Islet of Langerhans (tissue), 1 donor: ENCODE measurements at regions not wholly inside any gene's neighbourhood (a gene's known extent, or its start where the extent isn't known, plus 50 kb on each side); places are given as distances from the start of the nearest gene placed in this dataset.
"Not testable (repeated sequence)": the region's sequence is repeated elsewhere in the genome, so short reads cannot be mapped to it uniquely, and the experiment has no call there.

Experiments used
- FAIRE-seq: peaks from one replicate; lab custom pipeline; 2011; peaks lifted over from hg19 to GRCh38; lab: Jason Lieb, UNC

DNA sequence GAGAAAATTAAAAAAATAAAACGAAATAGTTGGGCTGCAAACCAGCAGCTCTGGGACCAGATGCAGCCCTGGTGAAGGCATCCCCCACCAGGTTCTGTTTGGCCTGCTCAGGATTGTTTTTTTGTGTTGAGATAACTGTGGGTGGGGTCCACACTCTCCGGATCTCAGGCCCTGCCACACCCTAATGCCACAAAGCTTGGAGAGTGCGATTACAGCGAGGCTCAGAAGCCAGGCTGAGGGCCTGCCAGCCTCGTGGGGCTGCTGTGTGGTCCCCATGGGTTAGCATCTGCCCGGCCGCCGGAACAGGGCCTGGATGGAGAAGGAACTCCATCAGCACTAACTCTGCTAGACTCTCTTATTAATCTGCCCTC, 290.8 kb upstream of the PLGLB2 start:
- FAIRE-seq, result not testable (repeated sequence)

DNA sequence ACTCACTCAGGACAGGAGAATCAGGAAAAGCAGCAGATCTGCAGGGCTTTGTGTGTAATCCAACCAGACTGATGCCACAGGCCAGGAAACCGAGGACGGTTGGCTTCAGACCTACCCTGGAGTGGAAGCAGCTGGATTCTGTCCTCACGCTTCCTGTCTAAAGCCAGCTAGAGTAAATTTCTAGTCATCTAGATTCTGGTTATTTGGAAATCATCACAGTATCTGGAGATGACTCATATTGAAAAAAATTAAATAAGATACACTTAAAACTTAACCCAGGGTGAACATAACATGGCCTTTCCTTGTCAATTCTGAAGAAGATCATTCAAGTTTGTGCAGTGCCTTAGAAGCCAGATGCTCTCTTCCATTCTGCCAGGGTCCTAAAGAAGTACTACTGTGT, 288.9 kb upstream of the PLGLB2 start:
- not testable (repeated sequence) for FAIRE-seq

DNA sequence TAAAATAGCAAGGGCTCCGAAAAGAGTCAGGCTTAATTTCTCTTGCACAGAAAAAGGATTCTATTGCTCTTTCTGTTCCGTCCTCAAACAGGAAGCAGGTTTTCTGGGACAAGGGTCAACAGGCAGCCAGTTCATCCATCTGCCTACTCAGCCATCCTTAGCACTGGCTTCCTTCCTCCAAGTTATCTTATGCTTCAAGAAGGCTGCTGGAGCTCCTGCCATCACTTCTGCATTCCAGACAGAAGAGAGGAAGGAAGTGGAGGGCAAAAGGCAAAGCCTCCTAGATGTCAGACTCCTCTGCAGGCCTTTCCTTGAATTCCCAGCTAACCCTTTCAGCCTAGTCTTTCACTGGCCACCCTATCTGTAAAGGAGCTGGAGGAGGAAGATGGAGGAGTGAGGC, 287.8 kb upstream of the PLGLB2 start:
- not testable (repeated sequence) for FAIRE-seq

- FAIRE-seq, result not testable (repeated sequence)
Observed at GRCh38 chr2:87460662-87461061, 287.2 kb upstream of the PLGLB2 start.

DNA sequence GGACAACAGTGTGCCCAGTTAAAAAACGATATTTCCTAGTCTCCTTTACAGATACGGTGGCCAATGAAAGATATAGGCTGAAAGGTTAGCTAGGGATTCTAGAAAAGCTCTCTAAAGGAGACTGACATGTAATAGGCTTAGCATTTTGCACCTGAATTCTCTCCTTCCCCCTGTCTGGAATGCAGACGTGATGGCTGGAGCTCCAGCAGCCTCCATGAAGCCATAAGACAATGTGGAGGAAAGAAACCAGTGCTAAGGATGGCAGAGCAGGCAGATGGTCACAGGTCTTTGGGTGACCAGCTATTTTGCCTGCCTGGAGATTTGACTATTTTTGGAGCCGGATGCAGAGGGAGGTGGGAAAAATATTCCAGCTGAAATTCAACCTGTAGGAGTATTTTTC, 286.2 kb upstream of the PLGLB2 start:
- not testable (repeated sequence) for FAIRE-seq

GRCh38 chr2:87464219-87464618, 283.7 kb upstream of the PLGLB2 start:
- not testable (repeated sequence) for FAIRE-seq

DNA sequence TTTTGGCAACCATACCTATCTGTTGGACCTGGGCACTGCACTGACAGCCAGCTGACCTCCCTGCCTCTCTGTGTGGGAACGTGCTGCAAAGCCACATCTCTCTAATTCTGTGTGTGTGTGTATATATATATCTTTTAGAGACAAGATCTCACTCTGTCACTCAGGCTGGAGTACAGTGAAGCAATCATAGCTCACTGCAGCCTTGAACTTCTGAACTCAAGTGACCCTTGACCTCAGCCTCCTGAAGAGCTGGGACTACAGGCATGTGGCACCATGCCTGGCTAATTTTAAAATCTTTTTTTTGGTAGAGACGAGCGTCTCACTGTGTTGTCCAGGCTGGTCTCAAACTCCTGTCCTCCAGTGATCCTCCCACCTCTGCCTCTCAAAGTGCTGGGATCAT, 282.2 kb upstream of the PLGLB2 start:
- FAIRE-seq, result not testable (repeated sequence)

GRCh38 chr2:87466591-87467120, 281.2 kb upstream of the PLGLB2 start:
- FAIRE-seq, result not testable (repeated sequence)

GRCh38 chr2:87468429-87468981, 279.4 kb upstream of the PLGLB2 start:
- FAIRE-seq, result not testable (repeated sequence)

- not testable (repeated sequence) for FAIRE-seq
Observed at GRCh38 chr2:87469180-87470151, 278.4 kb upstream of the PLGLB2 start.

- not testable (repeated sequence) for FAIRE-seq
Observed at GRCh38 chr2:87470381-87471380, 277.2 kb upstream of the PLGLB2 start.

- FAIRE-seq, result not testable (repeated sequence)
Observed at GRCh38 chr2:87471478-87471877, 276.4 kb upstream of the PLGLB2 start.

- FAIRE-seq, result not testable (repeated sequence)
Observed at GRCh38 chr2:87476223-87476872, 271.5 kb upstream of the PLGLB2 start.

- not testable (repeated sequence) for FAIRE-seq
Observed at GRCh38 chr2:87476936-87477335, 271.0 kb upstream of the PLGLB2 start.

DNA sequence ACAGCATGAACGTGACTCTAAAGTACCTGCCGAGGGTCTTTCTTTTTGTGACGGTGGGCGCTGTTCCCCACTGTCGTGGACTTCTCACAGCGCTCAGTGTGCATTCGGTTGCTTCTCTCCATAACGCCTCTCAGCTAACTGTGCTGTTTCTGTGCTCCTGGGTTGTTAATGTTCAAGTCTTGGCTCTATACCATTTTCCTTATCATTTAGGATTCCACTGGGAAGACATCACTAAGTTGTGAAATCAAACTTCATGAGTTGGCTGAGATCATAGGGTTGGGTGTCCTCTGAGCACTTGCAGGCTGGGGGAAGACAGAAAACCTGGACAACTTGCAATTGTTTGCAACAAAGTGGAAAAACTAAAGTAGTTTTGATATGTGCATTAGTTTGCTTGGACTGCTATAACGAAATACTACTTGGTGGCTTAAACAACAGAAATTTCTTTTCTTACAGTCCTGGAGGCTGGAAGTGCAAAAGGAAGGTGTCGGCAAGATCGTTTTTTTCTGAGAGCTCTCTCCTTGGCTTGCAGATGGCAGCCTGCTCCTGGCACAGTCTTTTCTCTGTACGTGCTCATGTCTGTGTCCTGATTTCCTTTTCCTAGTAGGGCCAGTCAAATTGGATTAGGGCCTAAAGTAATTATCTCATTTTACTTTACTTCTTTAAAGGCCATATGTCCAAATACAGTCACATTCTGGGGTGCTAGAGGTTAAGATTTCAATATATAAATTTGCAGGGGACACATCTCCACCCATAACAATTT, 270.0 kb upstream of the PLGLB2 start:
- FAIRE-seq, result not testable (repeated sequence)

DNA sequence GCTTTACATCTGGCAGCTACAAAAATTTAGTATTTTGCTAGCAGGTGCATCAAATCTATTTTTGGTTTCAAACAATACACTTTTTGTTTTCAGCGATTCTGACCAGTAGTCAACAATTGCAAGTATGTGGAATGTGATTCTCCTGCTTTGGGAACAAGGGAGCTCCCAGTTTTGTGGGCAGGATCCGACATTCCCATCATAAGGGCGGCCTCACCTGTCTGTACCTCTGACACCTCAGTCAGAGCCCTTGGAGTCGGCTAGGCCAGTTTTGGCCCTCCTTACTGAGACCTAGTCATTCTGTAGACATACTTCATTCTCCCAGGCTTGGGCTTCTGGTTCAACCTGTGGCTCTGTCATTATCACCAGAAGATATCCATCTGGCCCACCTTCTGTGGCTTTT, 269.0 kb upstream of the PLGLB2 start:
- not testable (repeated sequence) for FAIRE-seq

DNA sequence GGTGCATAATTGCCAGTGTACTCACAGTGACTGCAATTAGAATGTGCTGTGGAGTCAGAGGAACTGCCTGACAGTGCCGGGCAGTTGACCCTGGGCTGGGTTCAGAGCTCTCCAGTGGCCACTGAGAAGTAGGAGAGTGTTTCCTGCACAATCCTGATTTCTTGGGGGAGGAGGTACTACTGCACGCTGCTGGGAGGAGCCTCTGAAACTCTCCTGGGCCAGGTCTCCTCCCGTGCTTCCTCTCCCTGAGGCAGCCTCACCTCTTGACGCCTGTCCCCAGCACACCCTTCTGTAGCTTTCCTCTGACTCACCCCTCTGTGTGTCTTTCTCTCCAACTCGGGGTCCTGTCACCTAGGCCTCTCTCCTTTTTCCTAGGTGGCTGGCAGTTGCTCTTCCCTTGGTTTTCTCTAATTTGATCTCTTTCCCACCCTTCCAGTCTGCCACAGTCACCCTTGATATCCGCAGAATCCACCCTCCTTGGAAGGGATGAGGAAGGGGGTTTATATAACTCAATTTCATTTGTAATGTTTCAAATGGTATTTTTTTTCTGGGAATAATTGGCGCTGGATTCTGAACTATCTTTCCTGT, 264.7 kb upstream of the PLGLB2 start:
- FAIRE-seq, result not testable (repeated sequence)

- not testable (repeated sequence) for FAIRE-seq
Observed at GRCh38 chr2:87484363-87484762, 263.5 kb upstream of the PLGLB2 start.

DNA sequence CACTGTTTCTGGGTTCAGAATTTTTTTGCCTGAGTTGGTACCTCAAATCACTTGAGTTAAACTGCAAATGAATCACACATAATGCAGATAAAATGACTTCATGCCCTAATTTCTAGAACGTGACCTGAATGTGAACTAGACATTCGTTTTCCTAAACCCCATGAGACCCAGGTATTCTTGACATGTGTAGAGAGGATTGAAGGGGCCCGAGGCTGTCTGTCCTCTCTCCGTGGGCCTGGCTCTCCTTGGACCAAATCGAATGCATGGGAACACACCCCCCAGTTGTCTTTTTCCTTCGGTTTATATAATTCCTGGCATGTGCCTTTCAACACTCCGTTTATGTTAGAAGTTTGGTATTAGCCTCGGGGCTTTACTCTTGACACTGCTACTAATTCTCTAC, 262.4 kb upstream of the PLGLB2 start:
- FAIRE-seq, result not testable (repeated sequence)

GRCh38 chr2:87485884-87486283, 262.0 kb upstream of the PLGLB2 start:
- FAIRE-seq, result not testable (repeated sequence)
